Gastroesophageal sphincter (tissue), 3 donors: ENCODE measurements at regions not wholly inside any gene's neighbourhood (a gene's known extent, or its start where the extent isn't known, plus 50 kb on each side); places are given as distances from the start of the nearest gene placed in this dataset.

Experiments used
- EP300 ChIP-seq: sonication (generic); formaldehyde crosslinking; IDR thresholded peaks from one replicate; pipeline ENCODE4 v1.6.1; 2017; ENCODE audit warnings: antibody characterized with exemption, mild to moderate bottlenecking
- POLR2A ChIP-seq, 2 donors: fragments of 450-650 bp; IDR thresholded peaks; one replicate each; pipeline ENCODE4 v1.6.1; 2017; ENCODE audit warnings: antibody characterized with exemption in 2 of 2, mild to moderate bottlenecking in 2 of 2, moderate library complexity in 1 of 2
- POLR2AphosphoS5 ChIP-seq: sonication (generic); formaldehyde crosslinking; IDR thresholded peaks from one replicate; pipeline ENCODE4 v1.6.1; 2017; ENCODE audit warnings: antibody characterized with exemption
- TF ChIP-seq, protein P1 (sequence below), 4 experiments: fragments of 200-600 bp in 2 of 4; fragments of 450-650 bp in 2 of 4; sonication (generic) in 1 of 4; IDR thresholded peaks; one replicate each; pipeline ENCODE4 v1.5.1; 2017 to 2019; ENCODE audit warnings: antibody characterized with exemption in 4 of 4, mild to moderate bottlenecking in 2 of 4, moderate library complexity in 2 of 4

DNA sequence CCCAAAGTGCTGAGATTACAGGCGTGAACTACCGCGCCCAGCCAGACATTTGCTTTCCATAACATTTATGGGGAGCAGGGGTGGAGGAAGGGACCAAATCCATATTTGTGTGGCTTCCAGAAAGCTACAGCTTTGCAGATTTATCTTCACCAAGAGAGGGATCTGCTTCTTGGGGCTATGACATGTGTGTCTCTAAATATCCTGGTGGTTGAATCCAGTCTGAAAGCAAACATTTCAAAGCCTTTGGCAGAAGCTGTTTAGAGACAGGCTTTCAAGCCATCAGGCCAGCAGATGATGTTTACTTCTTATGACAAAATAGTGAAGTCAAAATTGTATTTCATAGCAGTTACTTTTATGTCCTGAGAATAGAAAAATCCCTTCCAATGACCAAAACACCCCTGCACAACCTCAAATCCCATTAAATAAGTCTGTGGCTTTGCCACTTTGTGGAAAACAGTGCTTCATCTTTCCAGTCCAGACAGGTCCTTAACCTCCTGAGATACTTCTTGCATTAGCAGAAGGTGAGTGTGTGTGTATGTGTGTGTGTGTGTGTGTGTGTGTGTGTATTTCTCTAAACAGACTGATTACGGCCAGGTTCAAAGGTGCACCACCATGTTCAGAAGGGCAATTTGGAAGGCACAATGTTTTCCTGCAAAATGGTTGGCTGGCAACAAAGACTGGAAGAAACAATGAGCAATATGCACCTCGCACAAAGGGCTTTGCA lies 191.4 kb upstream of the LRIG1 start:
- TF ChIP-seq EP300 (no peak), POLR2AphosphoS5 (peak; percentile 61), POLR2A (IDR thresholded peaks at IDR 0.05) (no peak)
- TF ChIP-seq, protein P1, sequence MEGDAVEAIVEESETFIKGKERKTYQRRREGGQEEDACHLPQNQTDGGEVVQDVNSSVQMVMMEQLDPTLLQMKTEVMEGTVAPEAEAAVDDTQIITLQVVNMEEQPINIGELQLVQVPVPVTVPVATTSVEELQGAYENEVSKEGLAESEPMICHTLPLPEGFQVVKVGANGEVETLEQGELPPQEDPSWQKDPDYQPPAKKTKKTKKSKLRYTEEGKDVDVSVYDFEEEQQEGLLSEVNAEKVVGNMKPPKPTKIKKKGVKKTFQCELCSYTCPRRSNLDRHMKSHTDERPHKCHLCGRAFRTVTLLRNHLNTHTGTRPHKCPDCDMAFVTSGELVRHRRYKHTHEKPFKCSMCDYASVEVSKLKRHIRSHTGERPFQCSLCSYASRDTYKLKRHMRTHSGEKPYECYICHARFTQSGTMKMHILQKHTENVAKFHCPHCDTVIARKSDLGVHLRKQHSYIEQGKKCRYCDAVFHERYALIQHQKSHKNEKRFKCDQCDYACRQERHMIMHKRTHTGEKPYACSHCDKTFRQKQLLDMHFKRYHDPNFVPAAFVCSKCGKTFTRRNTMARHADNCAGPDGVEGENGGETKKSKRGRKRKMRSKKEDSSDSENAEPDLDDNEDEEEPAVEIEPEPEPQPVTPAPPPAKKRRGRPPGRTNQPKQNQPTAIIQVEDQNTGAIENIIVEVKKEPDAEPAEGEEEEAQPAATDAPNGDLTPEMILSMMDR (IDR thresholded peaks at IDR 0.05), result no peak
